GM18498 (cell line): ENCODE measurements at regions not wholly inside any gene's neighbourhood (a gene's known extent, or its start where the extent isn't known, plus 50 kb on each side); places are given as distances from the start of the nearest gene placed in this dataset.

Source experiments
- ATAC-seq: cut with Tn5 transposase; IDR thresholded peaks from one replicate; pipeline ENCODE4 v1.9.1; 2021; ENCODE audit warnings: mild to moderate bottlenecking, moderate library complexity; ENCODE audit not compliant: unreplicated experiment

DNA sequence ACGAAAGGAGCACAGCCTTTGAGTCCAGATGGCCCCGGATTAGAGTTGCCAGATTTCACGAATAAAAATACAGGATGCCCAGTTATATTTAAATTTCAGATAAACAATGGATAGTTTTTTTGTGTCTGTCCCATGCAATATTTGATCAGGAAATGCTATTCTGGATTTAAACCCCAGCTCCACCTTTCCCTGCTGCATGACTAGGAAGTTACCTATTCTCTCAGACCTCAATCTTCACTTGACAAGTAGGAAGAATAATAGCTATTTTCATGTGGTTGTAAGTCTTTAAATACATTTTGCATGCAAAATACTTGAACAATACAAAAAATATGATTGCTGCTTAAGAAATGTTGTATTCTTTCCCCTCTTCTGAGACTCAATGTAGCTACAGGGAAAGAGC, 125.3 kb upstream of the P2RY1 start:
- no peak for ATAC-seq

DNA sequence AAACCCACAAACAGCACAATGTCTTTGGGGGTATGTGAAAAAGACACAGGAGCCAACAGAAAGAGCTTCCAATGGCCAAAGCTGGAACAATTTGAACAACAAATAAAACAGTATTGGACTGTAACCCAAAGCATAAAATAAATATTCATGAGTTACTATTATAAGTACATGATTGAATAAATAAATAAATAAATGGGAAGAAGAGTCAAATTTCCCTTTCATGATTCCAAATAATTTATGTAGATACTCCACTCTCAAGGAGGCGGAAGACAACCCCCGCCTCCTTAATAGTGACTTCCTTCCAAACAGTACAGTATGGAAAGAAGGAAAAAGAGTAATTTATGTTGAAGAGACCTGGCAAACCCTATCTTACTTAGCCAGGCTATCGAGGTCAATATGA, 124.4 kb upstream of the P2RY1 start:
- no peak for ATAC-seq

DNA sequence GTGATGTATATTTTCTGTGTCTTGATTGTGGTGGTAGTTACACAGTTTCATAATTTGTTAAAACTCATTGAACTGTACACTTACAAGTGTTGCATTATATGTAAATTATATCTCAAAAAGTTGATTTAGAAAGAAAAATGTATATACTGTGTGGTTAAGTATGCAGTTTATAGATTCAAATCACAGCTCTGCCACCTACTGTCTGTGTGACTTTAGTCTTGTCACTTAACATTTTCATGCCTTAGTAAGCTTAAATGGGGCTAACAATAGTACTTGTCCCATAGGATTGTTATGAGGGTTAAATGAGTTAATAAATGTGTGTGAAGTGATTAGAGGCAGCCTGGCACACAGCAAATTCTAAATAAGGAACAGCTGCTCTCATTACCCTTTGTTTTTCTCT, 120.9 kb upstream of the P2RY1 start:
- ATAC-seq, result no peak

DNA sequence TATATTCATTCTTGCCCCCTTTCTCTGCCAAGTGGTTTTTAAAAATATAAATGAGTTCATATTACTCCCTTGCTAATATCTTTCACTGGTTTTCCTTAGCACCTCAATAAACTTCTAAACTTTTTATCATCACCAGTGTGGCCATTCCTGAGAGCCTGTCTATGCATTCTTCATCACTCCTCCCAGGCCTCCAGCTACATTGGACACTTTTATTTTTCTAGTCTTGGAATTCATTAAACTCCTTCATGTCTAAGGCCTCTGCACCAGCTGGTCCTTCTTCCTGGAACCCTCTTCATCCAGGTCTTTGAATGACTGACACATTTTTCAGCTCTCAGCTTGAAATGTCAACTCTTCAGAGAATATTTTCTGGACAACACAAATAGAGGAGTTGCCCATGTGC, 120.4 kb upstream of the P2RY1 start:
- ATAC-seq, result no peak

DNA sequence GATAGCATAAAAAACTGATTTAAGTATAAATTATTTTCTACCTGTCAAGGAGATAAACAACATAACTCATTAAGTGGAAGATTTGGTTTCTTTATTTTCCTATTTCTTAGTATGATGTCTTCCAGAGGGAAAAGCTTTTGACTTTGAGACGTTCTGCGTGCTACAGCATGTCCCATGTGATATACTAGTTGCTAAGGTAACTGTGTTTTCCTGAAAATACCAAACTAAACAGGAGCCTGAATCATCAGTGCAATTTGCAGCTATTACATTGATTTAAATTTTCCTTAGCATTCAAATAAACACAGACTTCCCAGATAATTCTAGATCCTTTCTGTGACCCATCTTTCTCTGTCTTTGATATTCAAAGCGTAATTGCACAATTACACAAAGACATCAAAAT, 117.7 kb upstream of the P2RY1 start:
- no peak for ATAC-seq

DNA sequence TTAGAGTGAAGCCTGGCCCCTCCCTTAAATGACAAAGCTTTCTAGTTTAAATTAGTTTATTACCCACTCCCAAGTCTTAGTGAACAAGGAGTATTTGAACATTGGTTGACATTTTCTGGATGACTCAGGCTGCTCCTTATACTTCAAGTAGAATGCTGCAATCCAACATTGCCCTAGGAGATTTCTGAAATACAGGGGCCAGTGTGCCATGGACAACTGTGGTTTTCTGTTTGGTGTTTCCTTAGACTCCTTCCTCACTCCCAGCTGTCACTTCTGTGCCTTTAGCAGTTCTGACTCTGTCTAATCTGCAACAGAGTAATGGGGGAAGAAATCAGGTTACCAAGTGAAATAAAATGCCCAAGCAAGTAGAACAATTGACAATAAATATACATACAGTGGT, 116.1 kb upstream of the P2RY1 start:
- ATAC-seq, result no peak

DNA sequence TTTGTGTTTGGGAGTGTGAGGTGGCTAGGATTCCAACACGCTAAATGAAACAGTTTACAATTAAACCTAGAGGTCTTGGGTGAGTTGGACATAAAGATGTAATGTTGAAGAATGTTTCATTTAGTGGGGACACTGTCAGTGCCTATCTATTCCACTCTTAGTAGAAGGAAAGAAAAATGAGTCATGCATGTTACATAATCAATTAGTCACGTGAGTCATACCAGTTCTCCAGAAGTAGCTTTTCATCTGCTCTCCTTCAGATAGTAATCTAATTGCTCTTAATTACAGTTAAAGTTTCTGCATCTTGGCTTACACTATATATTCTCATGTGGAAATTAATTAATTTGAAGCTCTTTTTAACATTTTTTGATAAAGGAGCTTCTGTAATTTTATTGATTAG, 115.7 kb upstream of the P2RY1 start:
- ATAC-seq, result no peak

DNA sequence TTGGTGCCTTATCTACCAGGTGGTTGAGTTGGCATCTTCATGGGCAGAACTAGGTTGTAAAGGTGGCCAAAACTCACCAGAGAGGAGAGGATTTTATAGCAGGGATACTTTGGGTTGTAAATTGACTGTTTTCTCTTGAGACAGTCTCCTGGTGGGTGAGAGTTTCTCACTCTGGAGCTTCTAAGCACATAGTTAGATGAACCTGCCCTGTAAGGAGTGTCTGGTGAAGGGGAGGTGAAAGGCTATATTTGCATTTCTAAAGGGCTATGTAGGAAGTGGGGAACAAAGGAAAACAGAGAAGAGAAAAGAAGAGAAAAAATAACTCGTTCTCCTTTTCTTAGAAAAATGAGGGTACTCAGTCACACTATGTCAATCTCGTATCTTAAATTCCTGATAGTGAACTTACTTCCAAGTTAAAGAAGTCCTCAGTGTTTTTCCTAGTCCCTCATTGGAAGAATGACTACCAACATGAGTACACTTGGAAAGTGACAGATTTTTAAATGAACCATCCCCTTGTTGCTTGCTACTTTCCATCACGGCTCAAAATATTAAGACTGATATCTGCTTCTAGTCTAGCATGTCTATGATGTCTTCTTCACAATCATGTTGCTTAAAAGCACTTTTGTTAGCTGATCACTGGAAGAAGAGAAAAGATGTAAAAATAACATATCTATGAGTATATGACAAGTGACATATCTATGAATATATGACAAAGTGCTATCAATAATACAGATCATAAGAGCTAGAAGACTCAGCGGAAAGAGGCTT, 113.8 kb upstream of the P2RY1 start:
- no peak for ATAC-seq

DNA sequence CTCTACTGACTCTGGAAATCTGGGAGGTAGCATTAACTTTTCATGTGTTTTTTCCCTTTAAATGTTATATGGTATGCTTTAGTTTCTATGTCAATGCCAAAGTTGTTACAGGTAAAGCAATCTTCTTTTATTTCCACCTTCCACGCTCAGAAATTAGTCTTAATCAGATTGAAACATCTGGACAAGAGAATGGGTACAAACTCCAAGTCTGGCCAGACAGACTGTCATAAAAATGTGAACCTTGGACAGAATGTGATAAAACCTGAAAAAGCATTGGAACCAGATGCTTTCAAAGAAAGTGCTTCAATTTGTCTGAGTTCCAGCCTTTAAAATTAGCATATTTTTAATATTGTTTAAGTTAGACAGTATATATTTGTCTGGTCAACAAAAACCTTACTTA, 110.7 kb upstream of the P2RY1 start:
- ATAC-seq, result no peak

DNA sequence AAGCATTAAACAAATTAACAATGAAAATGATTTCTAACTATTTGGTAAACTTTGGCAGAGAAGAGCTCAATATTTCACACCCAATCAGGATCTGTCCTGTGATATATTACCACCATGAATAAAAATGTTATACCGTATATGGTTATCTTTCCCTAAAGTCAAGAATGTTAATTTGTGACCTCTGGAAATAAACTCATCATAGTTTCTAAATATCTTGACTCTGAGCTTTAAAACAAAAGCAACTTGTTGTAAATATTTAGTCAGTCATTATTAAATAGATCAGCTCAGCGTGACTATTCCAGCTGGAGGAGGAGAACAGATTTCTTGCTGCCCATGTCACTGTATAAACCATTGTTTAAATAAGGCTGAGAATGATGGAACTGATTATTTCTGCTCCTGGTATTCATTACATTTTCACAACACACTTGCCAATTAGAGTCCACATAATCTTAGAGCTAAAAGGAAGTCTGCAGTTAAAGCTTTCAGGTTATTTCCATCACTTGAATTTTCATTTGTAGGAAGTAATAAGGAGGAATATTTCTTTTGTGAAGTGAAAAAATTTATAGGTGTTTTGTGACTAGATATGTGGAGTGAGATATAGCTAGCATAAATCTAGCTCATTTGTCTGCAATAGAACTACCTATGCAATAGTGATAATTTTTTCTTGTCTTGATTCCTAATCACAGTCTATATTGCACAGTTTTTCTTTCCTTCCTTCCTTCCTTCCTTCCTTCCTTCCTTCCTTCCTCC, 106.5 kb upstream of the P2RY1 start:
- no peak for ATAC-seq

DNA sequence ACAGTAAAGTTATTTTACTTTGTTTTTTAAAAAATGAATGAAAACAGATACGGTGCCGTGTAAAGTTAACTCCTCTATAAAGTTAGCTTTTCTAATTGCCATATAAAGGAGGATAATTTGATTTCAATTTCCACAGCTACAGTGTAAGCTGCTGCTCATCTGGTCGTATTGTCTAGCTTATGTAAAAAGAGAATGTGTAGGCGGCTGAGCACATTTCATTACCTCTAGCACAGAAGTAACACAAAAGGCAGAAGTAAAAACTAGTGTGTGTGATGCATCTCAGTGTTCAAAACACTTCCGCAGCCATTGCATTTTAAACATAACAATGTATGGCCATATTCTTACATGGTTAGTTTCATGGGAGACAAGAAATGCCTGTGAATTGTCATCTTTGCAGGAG, 105.0 kb upstream of the P2RY1 start:
- ATAC-seq, result no peak

DNA sequence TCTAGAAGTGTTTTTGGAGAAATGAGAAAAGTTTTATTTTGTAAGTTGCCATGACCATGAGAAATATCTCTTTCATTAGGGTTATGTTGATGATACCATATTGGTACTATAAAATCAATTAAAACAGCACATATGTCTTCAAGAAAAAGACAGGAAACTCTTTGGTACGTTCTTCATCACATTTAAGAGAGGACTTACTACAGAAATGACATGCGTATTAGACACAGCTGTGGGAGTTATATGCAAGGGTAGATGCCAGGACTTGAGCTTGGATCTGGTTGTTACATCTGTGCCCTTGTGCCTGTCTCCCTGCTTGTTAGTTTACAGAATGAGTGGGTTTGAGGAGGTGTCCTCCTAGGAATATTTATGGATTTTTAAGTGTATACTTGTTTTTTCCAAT, 103.4 kb upstream of the P2RY1 start:
- no peak for ATAC-seq

DNA sequence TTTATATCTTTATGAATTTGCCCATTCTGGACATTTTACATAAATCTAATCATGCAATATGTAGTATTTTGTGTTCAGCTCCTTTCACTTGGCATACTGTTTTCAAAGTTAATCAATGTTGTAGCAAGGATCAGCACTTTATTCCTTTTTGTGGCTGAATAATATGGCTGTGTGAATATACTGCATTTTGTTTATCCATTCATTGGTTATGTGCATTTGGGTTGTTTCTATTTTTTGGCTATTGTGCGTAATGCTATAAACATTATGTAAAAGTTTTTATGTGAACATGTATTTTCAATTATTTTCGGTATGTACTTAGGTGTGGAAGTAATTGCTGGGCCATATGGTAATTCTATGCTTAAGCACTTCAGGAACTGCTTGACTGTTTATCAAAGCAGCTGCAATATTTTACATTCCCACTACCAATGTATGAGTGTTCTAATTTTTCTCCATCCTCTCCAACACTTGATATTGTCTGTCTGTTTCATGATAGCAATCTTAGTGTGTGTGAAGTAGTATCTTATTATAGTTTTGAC, 101.3 kb upstream of the P2RY1 start:
- ATAC-seq, result no peak

DNA sequence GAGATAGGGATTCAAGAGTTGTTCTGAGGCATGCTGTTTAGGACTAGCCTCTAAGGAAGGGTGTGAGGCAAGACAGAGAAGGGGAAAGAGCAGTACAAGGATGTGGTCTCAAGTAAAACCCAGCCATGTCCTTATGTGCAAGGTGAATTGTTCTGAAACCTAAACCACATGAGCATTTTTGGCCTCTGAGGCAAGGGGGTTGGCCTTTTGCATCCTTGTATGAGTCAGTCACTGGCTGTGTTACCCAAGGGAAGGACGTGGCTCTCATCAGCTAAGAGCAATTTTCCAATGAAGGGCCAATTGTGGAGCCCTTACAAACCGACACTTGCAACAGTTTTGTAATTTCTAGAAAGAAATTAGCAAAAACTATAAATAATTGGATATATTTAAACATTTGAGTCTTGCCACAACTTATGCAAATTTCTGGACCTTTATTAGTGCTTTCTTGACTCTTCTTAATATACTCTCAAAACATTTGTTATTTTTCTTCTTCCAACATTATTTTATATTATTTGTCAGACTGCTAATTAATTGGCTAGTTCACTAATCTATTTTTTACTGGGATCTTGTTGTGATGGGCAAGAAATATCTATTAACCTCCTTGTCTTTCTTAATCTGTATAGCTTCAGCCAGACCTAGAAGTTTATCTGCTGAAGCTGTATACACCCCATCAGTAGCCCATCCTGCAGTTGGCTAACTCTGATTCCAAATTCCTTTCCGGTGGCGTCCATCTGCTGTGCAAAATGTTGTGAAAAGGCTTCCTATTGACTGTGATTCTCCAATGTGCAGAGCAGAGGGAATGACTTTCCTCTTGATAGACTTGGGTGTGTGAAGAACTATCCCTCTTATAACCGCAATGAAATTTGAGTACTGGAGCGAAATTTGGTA, 97.7 kb upstream of the P2RY1 start:
- ATAC-seq, result peak; percentile 99

DNA sequence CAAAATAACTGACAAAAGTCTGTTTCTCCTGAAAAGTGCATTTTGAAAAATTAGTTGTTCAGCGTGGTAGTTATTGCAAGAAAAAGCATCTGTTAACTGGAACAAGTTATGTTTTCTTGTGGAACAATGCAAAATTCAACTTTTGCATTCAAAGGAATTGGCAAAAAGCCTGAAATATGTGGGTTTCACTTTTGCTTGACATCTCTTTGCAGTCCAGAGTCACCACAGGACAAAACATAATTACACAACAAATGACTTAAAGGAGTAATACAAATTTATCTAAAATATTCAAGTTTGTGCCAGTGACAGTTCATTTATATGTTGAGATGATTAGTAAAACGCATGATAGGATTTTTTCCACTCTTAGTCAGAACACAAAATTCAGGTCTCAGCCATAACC, 96.3 kb upstream of the P2RY1 start:
- peak; percentile 36 for ATAC-seq

DNA sequence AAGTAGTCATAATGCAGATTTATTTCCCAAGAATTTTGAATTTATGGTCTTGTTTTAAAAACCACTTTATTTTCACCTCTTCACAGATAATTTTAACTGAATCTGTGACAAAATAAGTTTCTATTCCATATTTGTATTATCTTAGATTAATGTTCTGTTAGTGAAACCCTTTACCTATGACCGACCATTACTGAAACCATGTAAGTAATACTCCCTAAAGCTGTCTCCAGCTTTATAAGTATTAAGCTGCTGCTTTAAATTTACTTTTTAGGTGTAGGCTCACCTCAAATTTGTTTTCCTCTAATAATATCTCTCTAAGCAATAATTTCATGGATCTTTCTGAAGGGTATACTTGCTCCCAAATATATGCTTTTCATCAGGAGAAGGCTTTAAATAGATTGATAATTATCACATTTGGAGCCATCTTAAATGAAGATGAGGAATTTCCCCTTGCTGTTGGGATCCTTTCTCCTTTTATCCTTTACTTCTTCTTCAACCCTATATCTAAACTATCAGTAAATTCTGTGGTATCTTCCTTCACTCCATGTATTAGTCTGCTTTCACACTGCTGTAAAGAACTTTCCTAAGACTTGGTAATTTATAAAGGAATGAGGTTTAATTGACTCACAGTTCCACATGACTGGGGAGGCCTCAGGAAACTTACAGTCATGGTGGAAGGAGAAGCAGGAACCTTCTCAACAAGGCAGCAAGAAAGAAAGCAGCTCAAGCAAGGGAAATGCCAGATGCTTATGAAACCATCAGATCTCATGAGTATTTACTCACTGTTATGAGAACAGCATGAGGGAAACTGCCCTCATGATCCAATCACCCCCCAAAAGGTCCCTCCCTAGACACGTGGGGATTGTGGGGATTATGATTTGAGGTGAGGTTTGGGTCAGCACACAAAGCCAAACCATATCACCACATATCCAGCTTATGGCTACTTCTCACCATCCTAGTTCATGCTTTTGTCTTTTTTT, 92.3 kb upstream of the P2RY1 start:
- ATAC-seq, result peak; percentile 53

DNA sequence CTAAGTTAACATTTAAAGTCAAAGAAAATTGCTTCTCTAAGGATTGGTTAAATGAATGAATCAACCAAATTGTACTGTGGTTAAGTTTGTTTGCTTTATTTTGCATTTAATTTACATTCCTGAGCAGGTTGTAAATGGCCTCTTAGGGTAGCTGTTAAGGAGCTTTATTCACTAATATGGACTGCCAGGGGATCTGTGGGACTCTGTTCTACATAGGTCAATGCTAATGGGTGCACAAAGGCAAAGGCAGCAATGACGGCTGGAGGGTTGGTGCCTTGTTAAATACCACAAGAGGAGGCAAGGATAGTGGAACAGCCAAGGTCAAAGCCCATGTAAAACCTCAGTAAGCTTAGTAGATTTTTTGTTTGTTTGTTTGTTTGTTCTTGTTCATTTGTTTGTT, 89.3 kb upstream of the P2RY1 start:
- no peak for ATAC-seq

DNA sequence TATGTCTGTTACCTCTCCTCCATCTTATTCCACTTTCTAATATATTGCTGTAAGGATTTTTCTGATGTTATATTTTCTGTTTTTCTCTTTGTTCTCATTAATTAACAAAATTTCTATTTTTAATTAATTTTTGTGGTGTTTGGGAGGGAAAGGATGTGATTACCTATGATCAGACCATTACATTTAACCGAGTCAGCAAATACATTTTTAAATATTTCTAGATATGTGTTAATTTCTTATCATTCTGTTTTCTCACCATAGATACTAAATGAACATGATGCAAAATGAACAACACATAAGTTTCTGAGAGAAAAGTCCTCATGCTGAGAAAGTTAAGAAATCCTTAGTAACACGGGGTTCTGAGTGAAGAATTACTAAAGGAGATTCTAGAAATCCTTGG, 80.6 kb upstream of the P2RY1 start:
- no peak for ATAC-seq

DNA sequence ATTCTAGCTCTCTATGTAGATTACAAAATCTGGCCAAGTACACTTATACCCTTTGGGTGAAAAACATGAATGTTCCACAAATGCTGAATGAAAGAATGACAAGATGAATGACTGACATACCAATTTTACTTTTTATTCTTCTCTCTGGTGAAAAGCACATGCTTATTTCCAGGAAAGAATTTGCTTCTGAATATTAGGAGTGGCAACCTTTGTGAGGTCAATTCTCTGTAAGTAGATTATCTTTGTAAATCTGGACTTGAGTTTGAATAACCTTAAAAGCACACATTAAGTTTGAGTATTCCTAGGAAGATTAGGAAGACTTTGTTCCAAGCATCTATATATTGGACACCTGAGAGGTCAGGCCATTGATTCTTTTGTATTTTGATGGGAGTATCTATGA, 78.1 kb upstream of the P2RY1 start:
- no peak for ATAC-seq

DNA sequence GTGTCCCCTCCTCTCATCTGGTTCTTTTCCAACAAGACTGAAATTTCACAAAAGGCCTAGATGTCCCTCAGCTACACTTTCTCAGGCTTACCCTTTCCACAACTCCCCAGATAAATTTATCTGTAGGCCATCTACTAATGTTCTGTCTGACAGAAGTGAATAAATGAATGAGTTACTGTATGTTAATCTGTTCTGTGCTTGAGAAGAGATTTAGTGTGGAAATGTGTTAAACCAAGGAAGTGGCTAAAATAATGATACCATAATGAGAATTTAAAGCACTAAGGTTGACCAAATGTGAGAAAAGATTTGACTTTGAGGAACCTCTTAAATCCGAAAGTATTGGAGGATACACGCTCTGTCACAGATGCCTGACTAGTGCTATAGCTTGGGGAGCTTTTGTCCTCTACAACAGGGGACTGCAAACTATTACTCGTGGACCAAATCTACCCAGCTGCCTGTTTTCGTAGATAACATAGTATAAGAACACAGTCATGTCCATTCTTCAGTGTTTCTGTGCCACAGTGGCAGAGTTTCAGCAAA, 74.8 kb upstream of the P2RY1 start:
- ATAC-seq, result peak; percentile 79
